ENCODE measurements at regions not wholly inside any gene's neighbourhood (a gene's known extent, or its start where the extent isn't known, plus 50 kb on each side); places are given as distances from the start of the nearest gene placed in this dataset.

GRCh38 chr12:46982629-46983392, 96.6 kb upstream of the PCED1B start:
- H3K9ac ChIP-seq (ENCODE audit: low read length) = no peak overlapping the region
- RAD21 ChIA-PET (ENCODE audit: low non-redundant PET in 1 of 2, low total read pairs in 2 of 2, uncharacterized antibody in 2 of 2, unreplicated experiment in 2 of 2) = no interaction called here
- no peak overlapping the region for H3K27ac ChIP-seq (ENCODE audit: low read depth, low read length)
- H4K20me1 ChIP-seq (ENCODE audit: insufficient read depth) = no peaks in the 10 kb centered on the region
- TF ChIP-seq EZH2phosphoT487 (IDR thresholded peaks at IDR 0.05; ENCODE audit: borderline replicate concordance) (no peak), POLR2A (IDR thresholded peaks at IDR 0.05; ENCODE audit: borderline replicate concordance, extremely low read depth, insufficient read depth, insufficient read length) (no peak), RAD21 (IDR thresholded peaks at IDR 0.05; ENCODE audit: low read depth) (no peak), CEBPB (IDR thresholded peaks at IDR 0.05; ENCODE audit: low read depth) (no peak), ZFX (IDR thresholded peaks at IDR 0.05) (no peak), CBX3 (IDR thresholded peaks at IDR 0.05; ENCODE audit: low read depth) (no peak), SIN3A (IDR thresholded peaks at IDR 0.05; ENCODE audit: low read depth) (no peak)
- TF ChIP-seq, protein P1, sequence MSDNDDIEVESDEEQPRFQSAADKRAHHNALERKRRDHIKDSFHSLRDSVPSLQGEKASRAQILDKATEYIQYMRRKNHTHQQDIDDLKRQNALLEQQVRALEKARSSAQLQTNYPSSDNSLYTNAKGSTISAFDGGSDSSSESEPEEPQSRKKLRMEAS (IDR thresholded peaks at IDR 0.05) = no peak
- DNase-seq (ENCODE audit: low read depth, low spot score) (no peak), ATAC-seq (no peak)
- H3K79me2 ChIP-seq (ENCODE audit: insufficient read depth, low read length) = no peaks in the 10 kb centered on the region
- H3K9me3 ChIP-seq (ENCODE audit: control insufficient read depth in 1 of 2, insufficient read depth in 1 of 2, low read depth in 1 of 2, low read length in 2 of 2) = no peaks in the 10 kb centered on the region
- no peaks in the 10 kb centered on the region for H3K27me3 ChIP-seq (ENCODE audit: insufficient read depth, low read length)
- H3K9me2 ChIP-seq (ENCODE audit: insufficient read depth) = no peaks in the 10 kb centered on the region
- CTCF ChIA-PET = interaction anchor here (0.7 to 1.4 kb wide), 4 partner anchors 10 to 912 kb away, joined by 3 to 8 read pairs (median 3); no protein-coding TSS in a partner anchor
- H3K4me3 ChIP-seq (replicated peaks in 1 of 2; ENCODE audit: low read depth in 1 of 2, low read length in 2 of 2) = no peak overlapping the region
- POLR2A ChIA-PET = no interaction called here
- no peak overlapping the region for H3K4me2 ChIP-seq (ENCODE audit: low read length)
- BruUV-seq (replicated peaks) = no TSS peak
- intact Hi-C loops (cut with micrococcal nuclease) = loop anchor here (5.0 kb wide), 1 partner anchor 306 kb away; no protein-coding TSS in a partner anchor
- H3K4me1 ChIP-seq (ENCODE audit: control insufficient read depth in 1 of 2, insufficient read depth in 2 of 2, low read length in 2 of 2) = no peaks in the 10 kb centered on the region
- H3K36me3 ChIP-seq (ENCODE audit: control insufficient read depth in 1 of 2, insufficient read depth in 2 of 2, low read length in 2 of 2) = no peaks in the 10 kb centered on the region
- H2AFZ ChIP-seq (ENCODE audit: low read depth, low read length, poor library complexity, severe bottlenecking) = no peak overlapping the region

DNA sequence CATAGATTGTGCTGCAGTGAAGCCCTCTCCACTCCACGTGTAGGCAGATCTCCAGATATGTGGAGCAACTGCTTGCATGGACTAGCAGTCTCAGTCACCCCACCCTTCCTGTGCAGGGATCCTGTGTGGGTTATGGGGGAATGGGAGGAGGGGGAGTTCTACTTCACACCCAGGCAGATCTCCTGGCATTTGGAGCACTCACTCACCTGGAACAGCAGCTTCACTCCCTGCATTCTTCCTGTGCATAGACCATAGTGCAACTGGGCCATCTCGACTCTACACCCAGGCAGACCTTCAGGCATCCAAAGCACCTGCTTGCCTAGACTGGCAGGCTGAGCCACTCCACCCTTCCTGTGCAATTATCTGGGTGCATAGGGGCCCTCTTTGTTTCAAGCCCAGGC, 96.0 kb upstream of the PCED1B start:
- H3K4me3 ChIP-seq (replicated peaks in 1 of 2; ENCODE audit: low read depth in 1 of 2, low read length in 2 of 2) = no peak overlapping the region
- DNase-seq (ENCODE audit: low read depth, low spot score) (no peak), ATAC-seq (peak; percentile 43)
- TF ChIP-seq ATF3 (IDR thresholded peaks at IDR 0.05) (no peak), ZNF274 (IDR thresholded peaks at IDR 0.05; ENCODE audit: low read depth, low read length) (no peak), SRF (IDR thresholded peaks at IDR 0.05; ENCODE audit: low read depth) (no peak), TCF7L2 (IDR thresholded peaks at IDR 0.05; ENCODE audit: borderline replicate concordance, extremely low read depth, insufficient read depth, insufficient read length) (no peak), YY1 (IDR thresholded peaks at IDR 0.05; ENCODE audit: extremely low read depth, insufficient replicate concordance, low read depth, low read length) (no peak), RAD21 (IDR thresholded peaks at IDR 0.05; ENCODE audit: low read depth) (no peak), CEBPB (IDR thresholded peaks at IDR 0.05; ENCODE audit: low read depth) (no peak), CBX3 (IDR thresholded peaks at IDR 0.05; ENCODE audit: low read depth) (no peak), JUND (IDR thresholded peaks at IDR 0.05) (no peak), FOSL1 (IDR thresholded peaks at IDR 0.05; ENCODE audit: low read depth) (no peak), ELF1 (IDR thresholded peaks at IDR 0.05; ENCODE audit: borderline replicate concordance, low read depth) (no peak), ZFX (IDR thresholded peaks at IDR 0.05) (no peak)
- TF ChIP-seq, protein P1 (IDR thresholded peaks at IDR 0.05) = no peak
- no peaks in the 10 kb centered on the region for H3K4me1 ChIP-seq (ENCODE audit: control insufficient read depth in 1 of 2, insufficient read depth in 2 of 2, low read length in 2 of 2)
- no peaks in the 10 kb centered on the region for H3K9me2 ChIP-seq (ENCODE audit: insufficient read depth)
- RAD21 ChIA-PET (ENCODE audit: low non-redundant PET in 1 of 2, low total read pairs in 2 of 2, uncharacterized antibody in 2 of 2, unreplicated experiment in 2 of 2) = interaction anchor here in 1 of 2 experiments (0.6 kb wide), 1 partner anchor 49 kb away, joined by 4 read pairs; no protein-coding TSS in a partner anchor
- H3K27me3 ChIP-seq (ENCODE audit: insufficient read depth, low read length) = no peaks in the 10 kb centered on the region
- no peak overlapping the region for H3K9ac ChIP-seq (ENCODE audit: low read length)
- POLR2A ChIA-PET = no interaction called here
- no peaks in the 10 kb centered on the region for H3K9me3 ChIP-seq (ENCODE audit: control insufficient read depth in 1 of 2, insufficient read depth in 1 of 2, low read depth in 1 of 2, low read length in 2 of 2)
- no peak overlapping the region for H3K27ac ChIP-seq (ENCODE audit: low read depth, low read length)
- CTCF ChIA-PET = interaction anchor here (0.6 to 1.6 kb wide), 7 partner anchors 10 to 912 kb away, joined by 3 to 8 read pairs (median 4); no protein-coding TSS in a partner anchor
- BruUV-seq (replicated peaks) = no TSS peak
- peak overlapping the region; percentile 50 for H2AFZ ChIP-seq (ENCODE audit: low read depth, low read length, poor library complexity, severe bottlenecking)
- H3K36me3 ChIP-seq (ENCODE audit: control insufficient read depth in 1 of 2, insufficient read depth in 2 of 2, low read length in 2 of 2) = no peaks in the 10 kb centered on the region
- no peak overlapping the region for H3K4me2 ChIP-seq (ENCODE audit: low read length)
- H3K79me2 ChIP-seq (ENCODE audit: insufficient read depth, low read length) = no peaks in the 10 kb centered on the region
- intact Hi-C loops (cut with micrococcal nuclease) = loop anchor here (5.0 kb wide), 1 partner anchor 306 kb away; no protein-coding TSS in a partner anchor
- H4K20me1 ChIP-seq (ENCODE audit: insufficient read depth) = no peaks in the 10 kb centered on the region
